ENCODE measurements at regions not wholly inside any gene's neighbourhood (a gene's known extent, or its start where the extent isn't known, plus 50 kb on each side); places are given as distances from the start of the nearest gene placed in this dataset.

DNA sequence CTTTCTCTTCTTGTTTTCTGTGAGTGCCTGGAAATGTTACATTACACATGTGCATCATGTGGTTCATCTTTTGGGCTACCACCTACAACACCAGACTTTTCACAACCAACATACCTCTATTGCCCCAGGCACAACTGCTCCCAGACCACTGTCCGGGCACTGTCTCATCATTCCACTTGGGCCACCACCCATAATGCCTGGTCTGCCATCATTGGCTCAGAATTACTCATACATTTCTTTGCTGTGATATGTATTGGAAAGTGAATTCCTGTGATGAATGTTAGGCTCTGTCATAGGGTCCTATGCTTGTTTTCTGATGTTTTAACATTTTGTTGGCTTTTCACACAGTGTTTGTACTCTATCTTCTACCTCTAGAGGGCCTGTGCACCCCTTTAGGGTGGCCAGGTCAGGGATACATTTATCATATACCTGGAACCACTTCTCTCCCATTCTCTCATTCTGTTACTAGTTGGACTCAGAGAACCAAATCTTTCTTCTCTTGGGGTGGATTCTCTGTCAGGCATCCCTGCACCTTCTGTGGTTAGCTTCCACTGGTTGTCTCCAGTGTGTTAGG lies 172.8 kb downstream of the NHLRC3 start:
- ATAC-seq (no peak), DNase-seq (ENCODE audit: low read depth, low spot score) (no peak)
- no TSS peak for BruUV-seq (replicated peaks)
- ChIA-PET CTCF (no interaction called here), POLR2A (no interaction called here)
- H3K4me3 ChIP-seq (ENCODE audit: low read depth in 2 of 2, low read length in 2 of 2), result no peak overlapping the region
- H3K27me3 ChIP-seq (ENCODE audit: control insufficient read depth, insufficient read depth, low read length), result no peaks in the 10 kb centered on the region
- intact Hi-C loops (cut with micrococcal nuclease; ENCODE audit: unreplicated experiment), result no loop called here
- H3K27ac ChIP-seq (ENCODE audit: low read length), result no peak overlapping the region
- in situ Hi-C loops (cut with HindIII; ENCODE audit: low pct_unique_long_range_greater_than_20kb, low sequenced_read_pairs), result no loop called here
- no peaks in the 10 kb centered on the region for H3K9me3 ChIP-seq (ENCODE audit: control insufficient read depth, insufficient read depth, low read depth, low read length)
- H3K4me1 ChIP-seq (ENCODE audit: control insufficient read depth, insufficient read depth, low read length), result no peaks in the 10 kb centered on the region
- TF ChIP-seq POLR2AphosphoS5 (IDR thresholded peaks at IDR 0.05; ENCODE audit: low read depth, low read length), result no peak
- TF ChIP-seq, protein P1, sequence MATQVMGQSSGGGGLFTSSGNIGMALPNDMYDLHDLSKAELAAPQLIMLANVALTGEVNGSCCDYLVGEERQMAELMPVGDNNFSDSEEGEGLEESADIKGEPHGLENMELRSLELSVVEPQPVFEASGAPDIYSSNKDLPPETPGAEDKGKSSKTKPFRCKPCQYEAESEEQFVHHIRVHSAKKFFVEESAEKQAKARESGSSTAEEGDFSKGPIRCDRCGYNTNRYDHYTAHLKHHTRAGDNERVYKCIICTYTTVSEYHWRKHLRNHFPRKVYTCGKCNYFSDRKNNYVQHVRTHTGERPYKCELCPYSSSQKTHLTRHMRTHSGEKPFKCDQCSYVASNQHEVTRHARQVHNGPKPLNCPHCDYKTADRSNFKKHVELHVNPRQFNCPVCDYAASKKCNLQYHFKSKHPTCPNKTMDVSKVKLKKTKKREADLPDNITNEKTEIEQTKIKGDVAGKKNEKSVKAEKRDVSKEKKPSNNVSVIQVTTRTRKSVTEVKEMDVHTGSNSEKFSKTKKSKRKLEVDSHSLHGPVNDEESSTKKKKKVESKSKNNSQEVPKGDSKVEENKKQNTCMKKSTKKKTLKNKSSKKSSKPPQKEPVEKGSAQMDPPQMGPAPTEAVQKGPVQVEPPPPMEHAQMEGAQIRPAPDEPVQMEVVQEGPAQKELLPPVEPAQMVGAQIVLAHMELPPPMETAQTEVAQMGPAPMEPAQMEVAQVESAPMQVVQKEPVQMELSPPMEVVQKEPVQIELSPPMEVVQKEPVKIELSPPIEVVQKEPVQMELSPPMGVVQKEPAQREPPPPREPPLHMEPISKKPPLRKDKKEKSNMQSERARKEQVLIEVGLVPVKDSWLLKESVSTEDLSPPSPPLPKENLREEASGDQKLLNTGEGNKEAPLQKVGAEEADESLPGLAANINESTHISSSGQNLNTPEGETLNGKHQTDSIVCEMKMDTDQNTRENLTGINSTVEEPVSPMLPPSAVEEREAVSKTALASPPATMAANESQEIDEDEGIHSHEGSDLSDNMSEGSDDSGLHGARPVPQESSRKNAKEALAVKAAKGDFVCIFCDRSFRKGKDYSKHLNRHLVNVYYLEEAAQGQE (IDR thresholded peaks at IDR 0.05; ENCODE audit: insufficient read depth in 1 of 2, low read depth in 2 of 2, low read length in 1 of 2), result no peak
- no peak for TF ChIP-seq TCF7L2 (IDR thresholded peaks at IDR 0.05; ENCODE audit: low read depth, low read length)
- TF ChIP-seq CTCF (IDR thresholded peaks at IDR 0.05), result no peak; the same call in 1 of the 2 replicates
- no peak for TF ChIP-seq SIN3A (IDR thresholded peaks at IDR 0.05; ENCODE audit: borderline replicate concordance, insufficient read depth, low read depth, low read length)
- H3K36me3 ChIP-seq (ENCODE audit: control insufficient read depth, insufficient read depth, low read length), result no peaks in the 10 kb centered on the region

- no peaks in the 10 kb centered on the region for H3K4me1 ChIP-seq (ENCODE audit: control insufficient read depth, insufficient read depth, low read length)
- TF ChIP-seq TCF7L2 (IDR thresholded peaks at IDR 0.05; ENCODE audit: low read depth, low read length), result no peak
- CTCF ChIA-PET, result no interaction called here
- H3K27me3 ChIP-seq (ENCODE audit: control insufficient read depth, insufficient read depth, low read length), result no peaks in the 10 kb centered on the region
- DNase-seq (ENCODE audit: low read depth, low spot score) (no peak), ATAC-seq (no peak)
- no peaks in the 10 kb centered on the region for H3K36me3 ChIP-seq (ENCODE audit: control insufficient read depth, insufficient read depth, low read length)
- no peak overlapping the region for H3K27ac ChIP-seq (ENCODE audit: low read length)
- intact Hi-C loops (cut with micrococcal nuclease; ENCODE audit: unreplicated experiment), result no loop called here
- no TSS peak for BruUV-seq (replicated peaks)
- in situ Hi-C loops (cut with HindIII; ENCODE audit: low pct_unique_long_range_greater_than_20kb, low sequenced_read_pairs), result no loop called here
- no peaks in the 10 kb centered on the region for H3K9me3 ChIP-seq (ENCODE audit: control insufficient read depth, insufficient read depth, low read depth, low read length)
- H3K4me3 ChIP-seq (ENCODE audit: low read depth in 2 of 2, low read length in 2 of 2), result no peak overlapping the region
- POLR2A ChIA-PET, result no interaction called here
These were observed 177.7 kb downstream of the NHLRC3 start for GRCh38 chr13:39215971-39216370.

- H3K36me3 ChIP-seq (ENCODE audit: control insufficient read depth, insufficient read depth, low read length), result no peaks in the 10 kb centered on the region
- POLR2A ChIA-PET, result no interaction called here
- no peak for TF ChIP-seq SIN3A (IDR thresholded peaks at IDR 0.05; ENCODE audit: borderline replicate concordance, insufficient read depth, low read depth, low read length)
- TF ChIP-seq, protein P1 (IDR thresholded peaks at IDR 0.05; ENCODE audit: insufficient read depth in 1 of 2, low read depth in 2 of 2, low read length in 1 of 2), result no peak
- no peak for TF ChIP-seq CTCF (IDR thresholded peaks at IDR 0.05)
- no peak for TF ChIP-seq POLR2AphosphoS5 (IDR thresholded peaks at IDR 0.05; ENCODE audit: low read depth, low read length)
- no peak for TF ChIP-seq TCF7L2 (IDR thresholded peaks at IDR 0.05; ENCODE audit: low read depth, low read length)
- DNase-seq (ENCODE audit: low read depth, low spot score), result no peak
- intact Hi-C loops (cut with micrococcal nuclease; ENCODE audit: unreplicated experiment) (no loop called here), in situ Hi-C loops (cut with HindIII; ENCODE audit: low pct_unique_long_range_greater_than_20kb, low sequenced_read_pairs) (no loop called here)
- no peaks in the 10 kb centered on the region for H3K27me3 ChIP-seq (ENCODE audit: control insufficient read depth, insufficient read depth, low read length)
- no peaks in the 10 kb centered on the region for H3K9me3 ChIP-seq (ENCODE audit: control insufficient read depth, insufficient read depth, low read depth, low read length)
- H3K4me3 ChIP-seq (ENCODE audit: low read depth in 2 of 2, low read length in 2 of 2), result no peak overlapping the region
- H3K4me1 ChIP-seq (ENCODE audit: control insufficient read depth, insufficient read depth, low read length), result no peaks in the 10 kb centered on the region
- no peak for ATAC-seq
- CTCF ChIA-PET, result no interaction called here
- no peak overlapping the region for H3K27ac ChIP-seq (ENCODE audit: low read length)
- BruUV-seq (replicated peaks), result no TSS peak
These were observed 179.2 kb downstream of the NHLRC3 start for GRCh38 chr13:39217471-39217870.
